ENCODE measurements at regions not wholly inside any gene's neighbourhood (a gene's known extent, or its start where the extent isn't known, plus 50 kb on each side); places are given as distances from the start of the nearest gene placed in this dataset.

DNA sequence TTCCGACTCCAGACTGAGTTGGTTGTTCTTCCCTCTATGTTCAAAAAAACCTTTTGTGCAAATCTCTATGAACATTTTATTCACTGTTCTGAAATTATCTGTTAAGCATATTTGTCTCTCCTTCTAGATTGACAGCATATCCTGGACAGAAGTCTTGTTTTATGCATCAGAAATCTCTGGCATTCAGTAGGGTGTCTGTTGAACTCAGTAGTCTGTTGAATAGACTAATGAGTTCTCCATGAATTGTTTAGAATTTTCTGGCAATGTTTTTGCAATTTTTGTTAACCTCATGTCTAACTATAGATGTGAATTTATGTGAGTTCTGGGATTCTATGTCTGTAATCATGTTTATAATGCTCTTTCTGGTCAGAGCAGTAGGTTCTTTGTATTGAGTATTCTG is 222.5 kb upstream of the KCNMB2 start:
- Mint-ChIP-seq H3K4me3 (ENCODE audit: unreplicated experiment) (no peak overlapping the region), H3K4me1 (ENCODE audit: insufficient read depth, unreplicated experiment) (no peaks in the 10 kb centered on the region), H3K36me3 (ENCODE audit: insufficient read depth, unreplicated experiment) (no peaks in the 10 kb centered on the region), H3K27ac (ENCODE audit: low read depth, unreplicated experiment) (no peak overlapping the region), H3K9me3 (ENCODE audit: unreplicated experiment) (no peaks in the 10 kb centered on the region), H3K27me3 (ENCODE audit: insufficient read depth, unreplicated experiment) (no peaks in the 10 kb centered on the region)
- TF ChIP-seq, protein P1, sequence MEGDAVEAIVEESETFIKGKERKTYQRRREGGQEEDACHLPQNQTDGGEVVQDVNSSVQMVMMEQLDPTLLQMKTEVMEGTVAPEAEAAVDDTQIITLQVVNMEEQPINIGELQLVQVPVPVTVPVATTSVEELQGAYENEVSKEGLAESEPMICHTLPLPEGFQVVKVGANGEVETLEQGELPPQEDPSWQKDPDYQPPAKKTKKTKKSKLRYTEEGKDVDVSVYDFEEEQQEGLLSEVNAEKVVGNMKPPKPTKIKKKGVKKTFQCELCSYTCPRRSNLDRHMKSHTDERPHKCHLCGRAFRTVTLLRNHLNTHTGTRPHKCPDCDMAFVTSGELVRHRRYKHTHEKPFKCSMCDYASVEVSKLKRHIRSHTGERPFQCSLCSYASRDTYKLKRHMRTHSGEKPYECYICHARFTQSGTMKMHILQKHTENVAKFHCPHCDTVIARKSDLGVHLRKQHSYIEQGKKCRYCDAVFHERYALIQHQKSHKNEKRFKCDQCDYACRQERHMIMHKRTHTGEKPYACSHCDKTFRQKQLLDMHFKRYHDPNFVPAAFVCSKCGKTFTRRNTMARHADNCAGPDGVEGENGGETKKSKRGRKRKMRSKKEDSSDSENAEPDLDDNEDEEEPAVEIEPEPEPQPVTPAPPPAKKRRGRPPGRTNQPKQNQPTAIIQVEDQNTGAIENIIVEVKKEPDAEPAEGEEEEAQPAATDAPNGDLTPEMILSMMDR (IDR thresholded peaks at IDR 0.05; ENCODE audit: unreplicated experiment) = no peak
- CTCF ChIA-PET = interaction anchor here (0.7 kb wide), 2 partner anchors 836 to 1310 kb away, joined by 3 read pairs; no protein-coding TSS in a partner anchor
- no peak for DNase-seq (ENCODE audit: unreplicated experiment)
- intact Hi-C loops (cut with micrococcal nuclease) = no loop called here
- no TSS peak for BruUV-seq (replicated peaks)
- POLR2A ChIA-PET = interaction anchor here (0.6 to 0.7 kb wide), 2 partner anchors 13 to 942 kb away, joined by 3 read pairs; no protein-coding TSS in a partner anchor

DNA sequence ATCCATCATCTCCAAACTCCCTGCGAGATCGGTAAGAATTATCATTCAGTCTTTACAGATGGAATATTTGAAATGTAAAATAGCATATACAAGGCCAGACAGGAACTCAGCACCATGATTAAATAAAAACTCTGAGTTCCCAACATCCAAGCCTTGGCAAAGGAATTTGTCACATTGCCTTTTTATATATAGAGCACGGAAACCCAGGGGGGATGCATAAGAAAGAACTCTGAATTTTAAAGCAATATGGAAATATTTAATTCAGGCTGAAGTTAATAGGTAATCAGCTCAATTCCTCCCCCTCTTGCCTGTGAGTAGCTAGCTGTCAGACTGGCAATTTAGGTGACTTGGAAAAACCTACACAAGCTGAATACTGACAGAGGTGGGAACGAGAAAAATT is 217.9 kb upstream of the KCNMB2 start:
- no peaks in the 10 kb centered on the region for H3K9me3 Mint-ChIP-seq (ENCODE audit: unreplicated experiment)
- no TSS peak for BruUV-seq (replicated peaks)
- POLR2A ChIA-PET = interaction anchor here (1.2 to 2.9 kb wide), 2 partner anchors 43 to 509 kb away, joined by 3 to 20 read pairs; no protein-coding TSS in a partner anchor
- TF ChIP-seq, protein P1 (IDR thresholded peaks at IDR 0.05; ENCODE audit: unreplicated experiment) = no peak
- no peaks in the 10 kb centered on the region for H3K36me3 Mint-ChIP-seq (ENCODE audit: insufficient read depth, unreplicated experiment)
- no peak overlapping the region for H3K27ac Mint-ChIP-seq (ENCODE audit: low read depth, unreplicated experiment)
- peaks cover 8% of the 10 kb centered on the region for H3K4me1 Mint-ChIP-seq (ENCODE audit: insufficient read depth, unreplicated experiment)
- CTCF ChIA-PET = interaction anchor here (2.2 kb wide), 1 partner anchor 67 kb away, joined by 7 read pairs; no protein-coding TSS in a partner anchor
- DNase-seq (ENCODE audit: unreplicated experiment) = no peak
- intact Hi-C loops (cut with micrococcal nuclease) = no loop called here
- H3K27me3 Mint-ChIP-seq (ENCODE audit: insufficient read depth, unreplicated experiment) = no peaks in the 10 kb centered on the region
- no peak overlapping the region for H3K4me3 Mint-ChIP-seq (ENCODE audit: unreplicated experiment)

DNA sequence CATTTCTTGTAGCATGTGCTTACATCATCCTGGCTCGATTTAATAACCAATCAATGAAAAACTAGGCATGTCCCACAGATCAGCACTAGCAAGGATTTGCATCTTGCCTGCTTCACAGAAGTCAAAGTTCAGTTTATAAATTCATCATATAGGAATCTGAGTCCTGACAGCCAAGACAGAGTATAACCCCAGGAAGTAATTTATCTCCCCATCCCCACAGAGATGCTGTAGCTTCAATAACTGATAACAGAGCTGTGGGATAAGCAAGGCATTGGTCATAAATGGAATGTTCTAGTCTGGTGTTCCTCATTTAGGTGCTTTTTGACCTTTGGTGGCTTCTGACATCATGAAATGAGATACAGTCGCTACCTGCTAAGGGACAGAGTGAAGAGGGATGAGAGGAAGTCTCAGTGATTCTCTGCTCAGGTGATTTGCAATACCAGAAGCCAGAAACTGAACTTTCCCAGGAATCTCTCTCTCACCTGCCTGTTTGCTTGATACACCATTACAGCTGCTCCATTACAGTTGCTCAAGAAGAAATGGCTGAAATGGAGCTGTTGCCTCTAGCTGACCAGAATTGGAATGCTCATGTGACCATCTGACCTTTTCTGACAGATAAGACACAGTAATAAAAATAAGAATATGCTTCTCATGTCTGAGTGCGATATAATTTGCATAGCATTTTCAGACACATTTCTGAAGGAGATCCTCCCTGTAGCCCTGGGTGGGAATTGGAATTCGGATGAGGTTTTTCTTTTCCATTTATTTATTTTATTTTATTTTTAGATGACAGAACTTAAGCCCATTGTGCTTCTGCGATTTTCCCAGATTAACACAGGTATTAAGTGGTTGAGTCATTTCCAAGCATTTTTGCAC is 217.1 kb upstream of the KCNMB2 start:
- no peaks in the 10 kb centered on the region for H3K9me3 Mint-ChIP-seq (ENCODE audit: unreplicated experiment)
- POLR2A ChIA-PET = interaction anchor here (0.7 to 2.9 kb wide), 6 partner anchors 44 to 959 kb away, joined by 3 to 20 read pairs (median 4); no protein-coding TSS in a partner anchor
- no peak overlapping the region for H3K4me3 Mint-ChIP-seq (ENCODE audit: unreplicated experiment)
- no peaks in the 10 kb centered on the region for H3K27me3 Mint-ChIP-seq (ENCODE audit: insufficient read depth, unreplicated experiment)
- H3K27ac Mint-ChIP-seq (ENCODE audit: low read depth, unreplicated experiment) = no peak overlapping the region
- intact Hi-C loops (cut with micrococcal nuclease) = no loop called here
- CTCF ChIA-PET = interaction anchor here (0.7 to 2.2 kb wide), 4 partner anchors 66 to 1272 kb away, joined by 3 to 7 read pairs (median 4); no protein-coding TSS in a partner anchor
- no peak for DNase-seq (ENCODE audit: unreplicated experiment)
- H3K4me1 Mint-ChIP-seq (ENCODE audit: insufficient read depth, unreplicated experiment) = peaks cover 8% of the 10 kb centered on the region
- no peaks in the 10 kb centered on the region for H3K36me3 Mint-ChIP-seq (ENCODE audit: insufficient read depth, unreplicated experiment)
- no TSS peak for BruUV-seq (replicated peaks)
- TF ChIP-seq, protein P1 (IDR thresholded peaks at IDR 0.05; ENCODE audit: unreplicated experiment) = no peak
